Transverse colon (tissue), 4 donors: ENCODE measurements at regions not wholly inside any gene's neighbourhood (a gene's known extent, or its start where the extent isn't known, plus 50 kb on each side); places are given as distances from the start of the nearest gene placed in this dataset.

ENCODE experiments used
- POLR2A ChIP-seq: fragments of 450-650 bp; IDR thresholded peaks from one replicate; pipeline ENCODE4 v1.6.1; 2016; ENCODE audit warnings: antibody characterized with exemption, mild to moderate bottlenecking, moderate library complexity
- POLR2AphosphoS5 ChIP-seq, 3 donors: sonication (generic); formaldehyde crosslinking; IDR thresholded peaks; one replicate each; pipeline ENCODE4 v1.6.1; 2016; ENCODE audit warnings: antibody characterized with exemption in 3 of 3
- TF ChIP-seq, protein P1 (sequence below), 5 experiments: fragments of 200-600 bp in 3 of 5; fragments of 450-650 bp in 2 of 5; sonication (generic) in 3 of 5; IDR thresholded peaks; 1 replicate in 2 of 5; 2 replicates in 3 of 5; pipeline ENCODE4 v1.5.1; 2016 to 2017; ENCODE audit warnings: antibody characterized with exemption in 5 of 5, inconsistent platforms in 3 of 5, mild to moderate bottlenecking in 2 of 5, moderate library complexity in 1 of 5

DNA sequence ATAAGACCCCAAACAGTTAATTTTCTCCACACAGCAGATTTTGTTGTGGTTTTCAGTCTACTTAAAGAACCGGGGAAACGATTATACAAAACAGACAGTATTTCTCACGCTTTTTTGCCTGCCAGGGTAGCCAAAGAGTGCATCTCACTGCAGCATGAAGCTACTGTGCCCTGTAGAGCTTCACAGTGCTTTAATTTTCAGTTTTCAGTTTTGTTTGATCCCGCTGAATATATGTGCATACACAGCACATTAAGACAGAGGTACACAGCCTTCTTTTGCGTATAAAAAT, 215.0 kb downstream of the TEX29 start:
- TF ChIP-seq, protein P1, sequence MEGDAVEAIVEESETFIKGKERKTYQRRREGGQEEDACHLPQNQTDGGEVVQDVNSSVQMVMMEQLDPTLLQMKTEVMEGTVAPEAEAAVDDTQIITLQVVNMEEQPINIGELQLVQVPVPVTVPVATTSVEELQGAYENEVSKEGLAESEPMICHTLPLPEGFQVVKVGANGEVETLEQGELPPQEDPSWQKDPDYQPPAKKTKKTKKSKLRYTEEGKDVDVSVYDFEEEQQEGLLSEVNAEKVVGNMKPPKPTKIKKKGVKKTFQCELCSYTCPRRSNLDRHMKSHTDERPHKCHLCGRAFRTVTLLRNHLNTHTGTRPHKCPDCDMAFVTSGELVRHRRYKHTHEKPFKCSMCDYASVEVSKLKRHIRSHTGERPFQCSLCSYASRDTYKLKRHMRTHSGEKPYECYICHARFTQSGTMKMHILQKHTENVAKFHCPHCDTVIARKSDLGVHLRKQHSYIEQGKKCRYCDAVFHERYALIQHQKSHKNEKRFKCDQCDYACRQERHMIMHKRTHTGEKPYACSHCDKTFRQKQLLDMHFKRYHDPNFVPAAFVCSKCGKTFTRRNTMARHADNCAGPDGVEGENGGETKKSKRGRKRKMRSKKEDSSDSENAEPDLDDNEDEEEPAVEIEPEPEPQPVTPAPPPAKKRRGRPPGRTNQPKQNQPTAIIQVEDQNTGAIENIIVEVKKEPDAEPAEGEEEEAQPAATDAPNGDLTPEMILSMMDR (IDR thresholded peaks at IDR 0.05): no peak
- TF ChIP-seq POLR2A (no peak), POLR2AphosphoS5 (IDR thresholded peaks at IDR 0.05) (no peak)
